Inferior parietal cortex (tissue), 1 donor: ENCODE measurements at regions not wholly inside any gene's neighbourhood (a gene's known extent, or its start where the extent isn't known, plus 50 kb on each side); places are given as distances from the start of the nearest gene placed in this dataset.

Experiments used
- DNase-seq: peaks from one replicate; pipeline ENCODE4 v3.0.0-alpha.2; 2016; ENCODE audit errors: extremely low spot score

- DNase-seq = no peak
These were observed 186.7 kb downstream of the BMP2 start for GRCh38 chr20:6954219-6954618.

GRCh38 chr20:6956056-6956455 lies 188.6 kb downstream of the BMP2 start:
- no peak for DNase-seq

DNA sequence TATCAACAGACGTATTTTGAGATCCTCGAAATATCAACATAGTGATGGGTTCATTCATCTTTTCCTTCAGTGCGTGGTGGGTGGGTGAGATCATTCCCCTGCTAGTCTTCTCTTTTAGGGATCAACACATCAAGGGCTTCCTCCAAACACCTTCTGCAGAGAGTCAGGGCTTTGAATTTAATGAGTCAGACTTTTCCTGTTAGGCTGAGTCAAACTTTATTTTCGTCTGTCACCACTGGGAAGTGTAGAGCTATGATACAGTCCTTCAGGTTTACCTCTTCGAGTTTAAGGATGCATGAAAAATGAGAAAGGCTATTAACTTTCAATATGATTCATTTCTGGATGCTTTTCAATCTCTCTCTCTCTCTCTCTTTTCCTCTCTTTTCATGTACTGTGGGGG lies 189.1 kb downstream of the BMP2 start:
- no peak for DNase-seq

- DNase-seq = no peak
These were observed 192.4 kb downstream of the BMP2 start for GRCh38 chr20:6959900-6960312.

DNA sequence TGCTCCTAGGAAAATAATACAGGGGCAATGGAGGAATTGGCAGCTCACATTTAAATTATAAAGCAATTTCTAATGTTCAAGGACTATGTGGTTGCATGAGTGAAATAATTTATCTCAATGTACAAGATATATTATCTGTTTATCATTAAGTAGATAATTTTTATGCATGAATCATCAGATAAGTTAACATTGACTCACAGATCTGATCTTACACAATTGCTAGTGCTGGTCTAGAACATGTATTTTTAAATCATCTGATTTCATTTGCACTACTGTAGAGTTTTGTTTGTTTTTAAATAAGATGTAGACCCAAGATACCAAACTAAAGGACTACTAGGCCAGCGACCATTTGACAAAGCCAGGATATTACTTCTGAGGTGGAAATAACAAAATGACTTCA lies 199.2 kb downstream of the BMP2 start:
- no peak for DNase-seq

DNA sequence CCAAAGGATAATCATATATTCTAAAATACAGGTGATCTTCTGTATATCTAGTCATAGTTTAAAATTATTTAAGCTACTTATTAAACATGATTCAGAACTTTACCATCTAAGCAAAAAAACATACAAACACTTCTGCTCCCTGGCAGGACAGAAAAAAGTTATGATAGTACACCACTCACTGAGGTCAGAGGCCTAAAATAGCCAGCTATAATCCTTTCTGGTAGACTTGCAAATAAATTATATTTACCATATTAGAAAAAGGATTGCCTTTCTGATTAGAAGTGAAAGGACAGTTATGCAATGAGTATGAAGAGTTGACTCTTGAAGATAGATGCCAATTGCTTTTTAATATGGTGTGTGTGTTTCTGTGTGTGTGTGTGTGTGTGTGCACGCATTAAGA lies 207.4 kb downstream of the BMP2 start:
- no peak for DNase-seq

GRCh38 chr20:6975311-6975710 lies 207.8 kb downstream of the BMP2 start:
- no peak for DNase-seq

DNA sequence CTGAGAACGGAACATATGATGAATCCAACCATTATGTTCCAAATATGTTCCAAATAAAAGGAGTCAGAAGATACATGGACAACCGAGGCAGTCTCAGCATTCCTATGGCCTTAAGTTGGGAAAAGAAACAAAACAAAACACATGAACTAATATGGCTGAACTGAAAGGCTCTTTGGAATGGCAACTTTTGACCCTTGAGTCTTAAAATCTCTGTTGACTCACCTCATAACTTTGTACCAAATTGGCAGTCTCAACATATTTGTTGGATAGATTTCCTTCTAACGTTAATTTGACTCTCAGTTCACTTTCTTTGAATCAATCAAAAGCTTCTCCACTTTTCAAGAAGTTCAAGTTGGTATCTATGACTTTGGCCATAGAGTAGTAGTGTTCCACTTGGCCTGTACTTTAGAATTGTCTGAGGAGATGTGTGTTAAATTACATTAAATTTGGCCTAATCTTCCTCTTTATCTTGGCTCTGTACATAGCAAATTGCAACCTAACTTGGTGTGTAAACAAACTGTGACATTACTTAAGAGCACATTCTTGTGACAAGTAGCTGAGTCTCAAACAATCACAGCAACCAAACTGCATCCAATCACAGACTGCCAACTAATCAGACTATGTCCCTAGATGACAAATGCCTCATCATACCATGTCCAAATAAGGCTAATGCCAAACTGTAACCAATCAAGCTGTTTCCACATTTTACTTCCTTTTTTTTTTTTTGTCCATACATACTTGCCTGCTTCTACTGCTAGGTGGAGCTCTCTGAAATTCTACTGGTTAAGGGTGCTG lies 208.8 kb downstream of the BMP2 start:
- DNase-seq = no peak

GRCh38 chr20:6979621-6980020 lies 212.1 kb downstream of the BMP2 start:
- no peak for DNase-seq

DNA sequence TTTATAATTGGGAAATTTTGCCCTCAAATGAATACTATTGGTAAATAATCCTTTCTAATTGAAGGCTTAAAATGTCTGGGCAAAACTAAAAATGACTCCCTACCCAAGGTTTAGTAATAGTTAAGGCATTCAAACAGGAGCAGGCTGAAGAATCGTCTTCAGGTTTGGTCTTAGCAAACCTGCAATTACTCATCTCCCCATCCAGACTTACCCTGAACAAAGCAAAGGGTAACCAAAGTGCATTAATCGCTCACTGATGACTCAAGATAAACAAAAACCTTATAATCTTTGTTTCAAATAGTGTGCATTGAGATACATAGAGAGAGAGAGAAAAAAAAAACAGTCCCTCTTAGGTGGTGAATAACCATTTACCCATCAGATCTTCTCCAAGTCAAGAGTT lies 225.5 kb downstream of the BMP2 start:
- DNase-seq = no peak

DNA sequence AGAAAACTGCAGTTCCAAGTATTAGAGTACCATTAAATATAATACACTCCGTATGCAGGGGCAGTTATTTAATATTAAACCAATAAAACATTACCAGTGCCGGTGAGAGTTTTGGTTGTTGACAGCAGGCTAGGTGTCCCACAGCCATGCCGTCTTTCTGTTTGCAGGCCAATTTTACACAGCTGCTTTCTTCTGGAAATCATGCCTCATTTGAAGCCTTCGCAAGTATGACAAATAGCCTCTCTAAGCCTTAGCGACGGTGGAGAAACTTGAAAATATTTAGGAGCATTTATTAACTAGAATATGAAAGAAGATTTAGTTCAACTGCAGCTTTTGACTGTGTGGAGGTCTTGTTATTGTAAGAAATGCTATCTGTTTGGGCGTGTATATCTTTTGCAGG lies 226.0 kb downstream of the BMP2 start:
- no peak for DNase-seq

DNA sequence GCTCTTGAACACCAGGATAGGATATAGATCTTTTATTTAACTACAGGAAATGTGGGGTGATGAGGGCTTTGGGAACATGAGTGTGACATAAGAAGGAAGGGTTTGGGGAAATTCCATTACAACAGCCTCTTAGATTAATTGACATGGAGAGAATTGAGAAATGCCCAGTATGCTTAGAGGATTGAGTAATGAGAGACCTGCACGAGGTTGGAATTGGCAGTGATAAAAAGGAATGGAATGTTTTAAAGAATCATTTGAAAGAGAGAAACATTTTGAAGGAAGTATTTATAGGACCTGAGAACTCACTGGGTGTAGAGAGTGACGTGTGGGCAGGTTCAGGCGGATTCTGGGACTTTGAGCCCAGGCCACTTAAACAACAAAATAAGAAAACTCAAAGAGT lies 227.0 kb downstream of the BMP2 start:
- no peak for DNase-seq

- DNase-seq = no peak
These were observed 231.4 kb downstream of the BMP2 start for GRCh38 chr20:6998909-6999308.

DNA sequence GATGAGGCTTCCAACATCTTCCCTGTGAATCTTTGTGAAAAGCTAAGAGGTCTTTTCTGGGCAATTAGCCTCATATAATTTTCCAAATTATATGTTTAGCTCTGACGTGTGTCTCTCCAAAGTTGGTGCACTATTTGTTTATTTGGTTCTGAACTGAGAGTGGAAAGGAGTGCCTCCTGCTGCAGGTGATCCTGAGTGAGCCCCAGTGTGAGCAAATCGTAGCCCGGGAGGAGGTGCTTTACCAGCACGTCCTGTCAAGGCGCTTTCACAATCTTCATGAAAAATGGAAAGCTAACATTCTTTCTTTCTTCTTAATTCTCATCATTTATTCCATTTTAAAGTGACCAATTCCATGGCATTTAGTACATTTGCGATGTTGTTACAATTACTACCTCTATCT lies 231.9 kb downstream of the BMP2 start:
- DNase-seq = no peak

DNA sequence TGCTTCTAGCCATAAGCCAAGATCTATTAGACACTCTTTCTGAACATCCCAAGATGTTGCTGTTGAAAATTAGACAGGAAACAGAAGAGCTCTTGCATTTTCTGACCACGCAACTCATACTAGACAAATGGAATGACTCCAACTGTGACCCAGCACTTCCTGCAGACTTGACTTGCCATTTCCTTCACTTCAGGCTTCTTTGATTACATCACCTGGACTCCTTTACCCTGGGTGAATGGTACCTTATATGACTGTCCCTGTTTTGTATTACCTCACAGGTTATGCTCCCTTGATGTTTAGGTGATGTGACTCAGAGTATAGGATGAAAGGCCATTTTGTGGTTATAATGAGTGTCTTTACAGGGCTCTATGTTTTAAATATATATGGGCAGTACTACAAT lies 236.1 kb downstream of the BMP2 start:
- no peak for DNase-seq

- DNase-seq = no peak
These were observed 237.3 kb downstream of the BMP2 start for GRCh38 chr20:7004801-7005200.

DNA sequence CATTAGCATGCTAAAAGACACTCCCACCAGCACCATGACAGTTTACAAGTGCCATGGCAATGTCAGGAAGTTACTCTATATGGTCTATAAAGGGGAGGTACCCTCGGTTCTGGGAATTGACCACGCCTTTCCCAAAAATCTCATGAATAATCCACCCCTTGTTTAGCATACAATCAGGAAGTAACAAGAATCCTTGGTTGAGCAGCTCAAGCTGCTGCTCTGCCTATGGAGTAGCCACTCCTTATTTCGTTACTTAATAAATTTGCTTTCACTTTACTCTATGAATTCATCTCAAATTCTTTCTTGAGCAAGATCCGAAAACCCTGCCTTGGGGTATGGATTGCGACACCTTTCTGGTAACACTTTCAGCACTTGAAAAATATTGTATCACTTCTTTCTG lies 243.0 kb downstream of the BMP2 start:
- no peak for DNase-seq

DNA sequence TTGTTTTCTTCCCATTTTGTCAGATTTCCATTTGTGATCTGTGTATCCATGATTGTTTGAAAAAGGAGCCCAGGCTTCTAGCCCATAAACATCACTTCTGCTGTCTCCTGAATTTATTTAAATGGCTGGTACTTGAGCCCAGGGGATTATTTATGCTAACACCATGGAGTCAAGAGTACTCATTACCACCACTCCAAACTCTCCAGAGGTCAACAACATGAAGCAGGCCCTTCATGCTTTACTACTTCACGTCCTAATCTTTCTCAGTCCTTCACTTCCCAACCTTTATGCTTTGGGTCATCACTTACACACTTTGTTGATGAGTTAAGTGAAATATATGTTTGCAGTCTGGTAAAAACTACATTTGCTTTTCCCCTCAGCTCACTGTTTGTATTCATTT lies 247.8 kb downstream of the BMP2 start:
- DNase-seq = no peak

- DNase-seq = no peak
These were observed 255.1 kb downstream of the BMP2 start for GRCh38 chr20:7022597-7022996.

DNA sequence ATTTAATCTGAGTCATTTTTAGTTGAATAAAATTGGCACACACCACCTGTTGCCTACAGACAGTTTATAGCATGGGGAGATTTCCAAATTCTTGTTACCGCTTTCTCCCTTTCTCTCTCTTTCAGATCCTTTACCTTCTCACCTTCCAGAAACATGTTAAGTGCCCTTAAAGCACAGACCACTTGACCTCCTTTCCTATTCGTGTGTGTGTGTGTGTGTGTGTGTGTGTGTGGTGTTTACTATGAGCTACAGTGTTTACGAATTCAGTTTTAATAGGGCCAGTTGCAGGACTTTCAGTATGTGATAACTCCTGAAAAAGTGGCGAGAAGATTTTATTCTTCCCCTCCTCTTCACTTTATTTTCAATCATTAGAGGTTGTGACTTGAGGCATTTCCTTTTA lies 258.1 kb downstream of the BMP2 start:
- no peak for DNase-seq

DNA sequence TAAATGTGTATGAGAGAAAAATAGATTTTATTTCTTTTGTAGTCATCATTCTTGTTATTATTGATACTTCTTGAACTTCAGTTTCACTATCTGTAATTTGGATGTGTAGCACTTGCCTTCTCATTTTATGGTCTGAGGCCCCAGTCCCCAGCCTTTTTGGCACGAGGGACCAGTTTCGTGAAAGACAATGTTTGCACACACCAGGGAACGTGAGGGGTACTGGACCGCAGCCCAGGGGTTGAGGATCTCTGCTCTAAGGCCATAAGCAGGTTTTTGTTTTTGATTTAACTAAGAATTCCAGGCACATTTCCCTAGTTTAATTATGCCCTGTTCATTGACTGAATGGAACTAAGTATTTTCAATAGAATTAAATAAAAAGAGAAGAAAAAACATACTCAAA lies 261.5 kb downstream of the BMP2 start:
- no peak for DNase-seq

DNA sequence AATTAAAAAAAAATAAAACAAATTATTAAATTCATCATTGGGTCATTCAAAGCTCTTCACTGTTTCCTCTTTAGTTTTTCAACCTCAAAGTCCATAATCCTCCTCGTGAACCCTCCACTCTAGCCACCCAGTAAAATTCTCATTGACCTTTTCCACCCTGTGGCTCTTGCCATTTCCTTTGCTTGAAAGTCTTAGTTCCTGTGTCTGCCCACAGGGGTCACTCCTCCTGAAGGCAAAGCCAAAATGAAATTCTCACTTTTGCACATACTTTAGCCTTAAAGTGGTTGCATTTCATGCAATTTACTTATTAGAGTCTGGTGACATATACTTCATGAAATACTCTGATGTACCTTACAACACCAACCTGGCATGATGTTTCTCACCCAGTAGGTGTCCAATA lies 263.7 kb downstream of the BMP2 start:
- DNase-seq = no peak

- no peak for DNase-seq
These were observed 270.5 kb downstream of the BMP2 start for GRCh38 chr20:7038029-7038428.

GRCh38 chr20:7057611-7058010 lies 290.1 kb downstream of the BMP2 start:
- DNase-seq = no peak
